HepG2 (cell line): ENCODE measurements at regions not wholly inside any gene's neighbourhood (a gene's known extent, or its start where the extent isn't known, plus 50 kb on each side); places are given as distances from the start of the nearest gene placed in this dataset.

Experiments used
- ATAC-seq: fragments of 200-7000 bp; cut with Tn5 transposase; 3 replicates; pipeline ENCODE4 v1.9.1; 2020; ENCODE audit warnings: mild to moderate bottlenecking, moderate library complexity
- BruUV-seq: library from RNA; stranded (reverse); fragments of 400-500 nt; replicated peaks from 2 replicates; lab custom pipeline; 2021; lab: Mats Ljungman, UMichigan
- CTCF ChIA-PET: fragments of 300-600 bp; formaldehyde crosslinking; extraction: SDS; loops from one replicate; lab custom pipeline; 2021; ENCODE audit warnings: low total read pairs, inconsistent platforms, low intra/inter-chr PET ratio; lab: Yijun Ruan, JAX
- POLR2A ChIA-PET: fragments of 350-600 bp; sonication (Branson Sonifier 250); formaldehyde crosslinking; loops from one replicate; lab custom pipeline; 2020; ENCODE audit warnings: antibody characterized with exemption, inconsistent platforms; lab: Yijun Ruan, JAX
- DNase-seq: peaks from one replicate; pipeline ENCODE4 v3.0.0-alpha.2; 2015; ENCODE audit warnings: low spot score
- FAIRE-seq: peaks from 3 replicates; lab custom pipeline; 2011; peaks lifted over from hg19 to GRCh38; lab: Jason Lieb, UNC
- H2AFZ ChIP-seq: one replicate; pipeline ENCODE4 v1.6.1; 2011; ENCODE audit warnings: low read length, inconsistent platforms
- H3K27ac ChIP-seq: fragments of 300-600 bp; 3 replicates; pipeline ENCODE4 v1.8.0; 2011; ENCODE audit warnings: mixed run types, mild to moderate bottlenecking, mixed read lengths, low read length, inconsistent platforms; ENCODE audit not compliant: insufficient read depth; ENCODE audit errors: extremely low read length
- H3K27me3 ChIP-seq, 2 experiments: fragments of 200-600 bp in 1 of 2; 2 replicates in 1 of 2; 3 replicates in 1 of 2; pipeline versions ENCODE4 v1.6.0 to v1.8.0; 2011; ENCODE audit warnings: low read length in 2 of 2, mild to moderate bottlenecking in 2 of 2, moderate library complexity in 2 of 2, inconsistent platforms in 1 of 2; ENCODE audit not compliant: insufficient read depth in 2 of 2, control insufficient read depth in 1 of 2
- H3K36me3 ChIP-seq, 2 experiments: fragments of 200-600 bp in 1 of 2; replicated peaks in 1 of 2; 2 replicates in 1 of 2; 3 replicates in 1 of 2; pipeline versions ENCODE4 v1.5.1 to v1.8.0; 2011; ENCODE audit warnings: low read length in 2 of 2, inconsistent platforms in 1 of 2; ENCODE audit not compliant: insufficient read depth in 2 of 2, control insufficient read depth in 1 of 2
- H3K4me1 ChIP-seq: 2 replicates; pipeline ENCODE4 v1.5.1; 2012; ENCODE audit warnings: low read length, inconsistent platforms; ENCODE audit not compliant: insufficient read depth
- H3K4me2 ChIP-seq: 2 replicates; pipeline ENCODE4 v1.6.0; 2011; ENCODE audit warnings: low read depth, low read length, inconsistent platforms
- H3K4me3 ChIP-seq, 3 experiments: fragments of 200-600 bp in 1 of 3; sonication (generic), shearing (Covaris generic) in 1 of 3; replicated peaks in 1 of 3; 2 replicates each; pipeline ENCODE4 v1.5.1; 2011 to 2016; ENCODE audit warnings: low read length in 3 of 3, inconsistent platforms in 2 of 3, low read depth in 2 of 3, mild to moderate bottlenecking in 2 of 3, control low read depth in 1 of 3, mixed read lengths in 1 of 3; ENCODE audit not compliant: insufficient read depth in 1 of 3
- H3K79me2 ChIP-seq: one replicate; pipeline ENCODE4 v1.6.1; 2011; ENCODE audit warnings: low read length, inconsistent platforms; ENCODE audit not compliant: insufficient read depth
- H3K9ac ChIP-seq: 2 replicates; pipeline ENCODE4 v1.6.0; 2011; ENCODE audit warnings: mild to moderate bottlenecking, low read depth, low read length, inconsistent platforms; ENCODE audit not compliant: insufficient read depth
- H3K9me3 ChIP-seq: 2 replicates; pipeline ENCODE4 v1.5.1; 2012; ENCODE audit warnings: mild to moderate bottlenecking, low read length
- H4K20me1 ChIP-seq: 2 replicates; pipeline ENCODE4 v1.6.0; 2011; ENCODE audit warnings: inconsistent platforms, mild to moderate bottlenecking, low read length, moderate library complexity; ENCODE audit not compliant: insufficient read depth
- ATF6 ChIP-seq: sonication (generic); formaldehyde crosslinking; conservative IDR thresholded peaks from 2 replicates; pipeline ENCODE4 v1.4.0; 2020; ENCODE audit warnings: missing genetic modification reagents
- BORCS8-MEF2B ChIP-seq: sonication (generic); formaldehyde crosslinking; IDR thresholded peaks from 2 replicates; pipeline ENCODE4 v1.8.0; 2022; ENCODE audit warnings: mild to moderate bottlenecking, missing genetic modification reagents
- FOXP1 ChIP-seq, 2 experiments: fragments of 450-650 bp in 1 of 2; IDR thresholded peaks; 2 replicates each; pipeline ENCODE4 v1.6.1; 2017 to 2018; ENCODE audit warnings: antibody characterized with exemption in 1 of 2
- GABPA ChIP-seq, 2 experiments: IDR thresholded peaks; 2 replicates each; pipeline ENCODE4 v1.6.1; 2011 to 2016; ENCODE audit warnings: low read depth in 2 of 2, low read length in 1 of 2, missing biosample characterization in 1 of 2, missing genetic modification characterization in 1 of 2
- HCFC1 ChIP-seq: fragments of 150-350 bp; IDR thresholded peaks from 2 replicates; pipeline ENCODE4 v1.6.1; 2014; ENCODE audit warnings: low read depth, low read length
- HDAC1 ChIP-seq: sonication (generic); formaldehyde crosslinking; IDR thresholded peaks from 2 replicates; pipeline ENCODE4 v1.5.1; 2020; ENCODE audit warnings: mild to moderate bottlenecking, missing genetic modification reagents
- KDM5A ChIP-seq: fragments of 200-600 bp; sonication (generic); IDR thresholded peaks from 2 replicates; pipeline ENCODE4 v1.7.0; 2018; ENCODE audit warnings: antibody characterized with exemption, mild to moderate bottlenecking, low read length, borderline replicate concordance
- NFYB ChIP-seq: sonication (generic); formaldehyde crosslinking; IDR thresholded peaks from 2 replicates; pipeline ENCODE4 v1.4.0; 2020; ENCODE audit warnings: missing genetic modification reagents
- TEF ChIP-seq: sonication (generic); formaldehyde crosslinking; IDR thresholded peaks from 2 replicates; pipeline ENCODE4 v1.5.0; 2020; ENCODE audit warnings: missing genetic modification reagents
- ZBTB25 ChIP-seq: IDR thresholded peaks from 2 replicates; pipeline ENCODE4 v1.6.1; 2018; ENCODE audit warnings: missing genetic modification reagents
- ZNF296 ChIP-seq: sonication (generic); formaldehyde crosslinking; conservative IDR thresholded peaks from 2 replicates; pipeline ENCODE4 v1.5.0; 2020; ENCODE audit warnings: mild to moderate bottlenecking, missing genetic modification reagents
- ZNF609 ChIP-seq: sonication (generic); formaldehyde crosslinking; IDR thresholded peaks from 2 replicates; pipeline ENCODE4 v1.4.0; 2020; ENCODE audit warnings: mild to moderate bottlenecking, missing genetic modification reagents, borderline replicate concordance
- WGBS: methylation state at CpG from one replicate; pipeline ENCODE4 v1.1.6; 2017; ENCODE audit warnings: low lambda C conversion rate; 5-methylcytosine and 5-hydroxymethylcytosine counted together
- in situ Hi-C: cut with HindIII; loops from 2 replicates; pipeline ENCODE4 v1.10.0; 2017; ENCODE audit warnings: low pct_unique_long_range_greater_than_20kb; ENCODE audit not compliant: extremely low pct_ligation_motif_present
- intact Hi-C: fragments of 100-400 bp; cut with micrococcal nuclease; formaldehyde crosslinking; loops from one replicate; pipeline ENCODE4 v1.10.0; 2022; ENCODE audit not compliant: unreplicated experiment

- TF ChIP-seq ZNF609 (CRISPR knock-in tag) = no peak
Measured at GRCh38 chr11:111049131-111049530, 196.4 kb upstream of the POU2AF2 start (continued).

- no peaks in the 10 kb centered on the region for H3K4me1 ChIP-seq
- no peaks in the 10 kb centered on the region for H3K79me2 ChIP-seq
- CTCF ChIA-PET = no interaction called here
- H3K9ac ChIP-seq = no peak overlapping the region
- H3K36me3 ChIP-seq = no peaks in the 10 kb centered on the region
- WGBS = 7% methylated on average over 7 of the region's 7 CpGs
- POLR2A ChIA-PET = no interaction called here
- no peak overlapping the region for H3K4me2 ChIP-seq
- no peak overlapping the region for H3K27ac ChIP-seq
- intact Hi-C loops = no loop called here
- no peak overlapping the region for H3K4me3 ChIP-seq
- no peak overlapping the region for H2AFZ ChIP-seq
- in situ Hi-C loops = no loop called here
- DNase-seq = no peak
- no peaks in the 10 kb centered on the region for H4K20me1 ChIP-seq
- peaks cover 0 to 4% of the 10 kb centered on the region in 2 experiments; a peak in 1 of 5 replicates for H3K27me3 ChIP-seq
- no peak for ATAC-seq
- no peaks in the 10 kb centered on the region for H3K9me3 ChIP-seq
- FAIRE-seq = no peak
- BruUV-seq = no TSS peak
- no peak for TF ChIP-seq NFYB (CRISPR knock-in tag)
- TF ChIP-seq FOXP1 (IDR thresholded peaks at IDR 0.05) = no peak
- TF ChIP-seq FOXP1 (CRISPR knock-in tag; IDR thresholded peaks at IDR 0.05) = no peak
- no peak for TF ChIP-seq ATF6 (CRISPR knock-in tag)
- no peak for TF ChIP-seq GABPA (IDR thresholded peaks at IDR 0.05; ENCODE audit: low read depth, low read length)
- TF ChIP-seq GABPA (CRISPR knock-in tag; IDR thresholded peaks at IDR 0.05; ENCODE audit: low read depth) = no peak
- no peak for TF ChIP-seq HCFC1
- TF ChIP-seq KDM5A = no peak
- no peak for TF ChIP-seq TEF (CRISPR knock-in tag)
- no peak for TF ChIP-seq ZNF296 (CRISPR knock-in tag)
- no peak for TF ChIP-seq BORCS8-MEF2B
- no peak for TF ChIP-seq HDAC1 (CRISPR knock-in tag)
- TF ChIP-seq ZBTB25 (CRISPR knock-in tag) = no peak
Measured at GRCh38 chr11:111047374-111047773, 198.2 kb upstream of the POU2AF2 start.
